ENCODE measurements at regions not wholly inside any gene's neighbourhood (a gene's known extent, or its start where the extent isn't known, plus 50 kb on each side); places are given as distances from the start of the nearest gene placed in this dataset.

GRCh38 chr2:187644981-187645380 is 90.7 kb upstream of the TFPI start:
- Histone ChIP-seq H3K36me3 (no peaks in the 10 kb centered on the region), H3K4me1 (no peaks in the 10 kb centered on the region), H3K27ac (no peak overlapping the region), H3K27me3 (no peaks in the 10 kb centered on the region), H3K4me3 (no peak overlapping the region), H3K9me3 (no peaks in the 10 kb centered on the region)
- DNase-seq, result no peak
- 61 to 71% methylated on average over 1 of the region's 1 CpG for WGBS, 2 donors (ENCODE audit: low coverage in 1 of 2)
- intact Hi-C loops (cut with DNase I; ENCODE audit: low total_unique reads) (no loop called here), in situ Hi-C loops (cut with MboI; ENCODE audit: low pct_ligation_motif_present in 1 of 4, low pct_unique_long_range_greater_than_20kb in 1 of 4, low sequenced_read_pairs in 3 of 4) (no loop called here)
- TF ChIP-seq CTCF (IDR thresholded peaks at IDR 0.05) (no peak), POLR2A (IDR thresholded peaks at IDR 0.05) (no peak), POLR2AphosphoS5 (IDR thresholded peaks at IDR 0.05) (no peak), EP300 (IDR thresholded peaks at IDR 0.05; ENCODE audit: low read depth) (no peak)

- WGBS, 2 donors (ENCODE audit: low coverage in 1 of 2), result 73 to 80% methylated on average over 1 of the region's 1 CpG
- H3K4me1 ChIP-seq, result no peaks in the 10 kb centered on the region
- no peaks in the 10 kb centered on the region for H3K27me3 ChIP-seq
- TF ChIP-seq EP300 (IDR thresholded peaks at IDR 0.05; ENCODE audit: low read depth), result no peak
- no peak for TF ChIP-seq POLR2A (IDR thresholded peaks at IDR 0.05)
- no peak for TF ChIP-seq CTCF (IDR thresholded peaks at IDR 0.05)
- TF ChIP-seq POLR2AphosphoS5 (IDR thresholded peaks at IDR 0.05), result no peak
- H3K27ac ChIP-seq, result no peak overlapping the region
- no peak overlapping the region for H3K4me3 ChIP-seq
- H3K9me3 ChIP-seq, result no peaks in the 10 kb centered on the region
- intact Hi-C loops (cut with DNase I; ENCODE audit: low total_unique reads), result no loop called here
- no peak for DNase-seq
- H3K36me3 ChIP-seq, result no peaks in the 10 kb centered on the region
- in situ Hi-C loops (cut with MboI; ENCODE audit: low pct_ligation_motif_present in 1 of 4, low pct_unique_long_range_greater_than_20kb in 1 of 4, low sequenced_read_pairs in 3 of 4), result no loop called here
Observed at GRCh38 chr2:187646556-187646955, 92.3 kb upstream of the TFPI start.

GRCh38 chr2:187654535-187654934 is 100.3 kb upstream of the TFPI start:
- no peak for DNase-seq
- H3K4me3 ChIP-seq, result no peak overlapping the region
- no peak overlapping the region for H3K27ac ChIP-seq
- H3K4me1 ChIP-seq, result no peaks in the 10 kb centered on the region
- TF ChIP-seq POLR2AphosphoS5 (IDR thresholded peaks at IDR 0.05), result no peak
- TF ChIP-seq EP300 (IDR thresholded peaks at IDR 0.05; ENCODE audit: low read depth), result no peak
- no peak for TF ChIP-seq CTCF (IDR thresholded peaks at IDR 0.05)
- no peak for TF ChIP-seq POLR2A (IDR thresholded peaks at IDR 0.05)
- in situ Hi-C loops (cut with MboI; ENCODE audit: low pct_ligation_motif_present in 1 of 4, low pct_unique_long_range_greater_than_20kb in 1 of 4, low sequenced_read_pairs in 3 of 4), result no loop called here
- H3K36me3 ChIP-seq, result no peaks in the 10 kb centered on the region
- H3K27me3 ChIP-seq, result no peaks in the 10 kb centered on the region
- intact Hi-C loops (cut with DNase I; ENCODE audit: low total_unique reads), result no loop called here
- H3K9me3 ChIP-seq, result no peaks in the 10 kb centered on the region
- 77 to 100% methylated on average over 1 to 4 of the region's 4 CpGs for WGBS, 2 donors (ENCODE audit: low coverage in 1 of 2)

- TF ChIP-seq EP300 (IDR thresholded peaks at IDR 0.05; ENCODE audit: low read depth), result no peak
- TF ChIP-seq POLR2AphosphoS5 (IDR thresholded peaks at IDR 0.05), result no peak
- TF ChIP-seq POLR2A (IDR thresholded peaks at IDR 0.05), result no peak
- TF ChIP-seq CTCF (IDR thresholded peaks at IDR 0.05), result no peak
- intact Hi-C loops (cut with DNase I; ENCODE audit: low total_unique reads) (no loop called here), in situ Hi-C loops (cut with MboI; ENCODE audit: low pct_ligation_motif_present in 1 of 4, low pct_unique_long_range_greater_than_20kb in 1 of 4, low sequenced_read_pairs in 3 of 4) (no loop called here)
- Histone ChIP-seq H3K36me3 (no peaks in the 10 kb centered on the region), H3K4me3 (no peak overlapping the region), H3K27ac (no peak overlapping the region), H3K27me3 (no peaks in the 10 kb centered on the region), H3K4me1 (no peaks in the 10 kb centered on the region), H3K9me3 (no peaks in the 10 kb centered on the region)
- WGBS, 2 donors (ENCODE audit: low coverage in 1 of 2), result 79 to 98% methylated on average over 8 to 9 of the region's 9 CpGs
- no peak for DNase-seq
Observed at GRCh38 chr2:187655001-187655400, 100.8 kb upstream of the TFPI start.
